ENCODE measurements at regions not wholly inside any gene's neighbourhood (a gene's known extent, or its start where the extent isn't known, plus 50 kb on each side); places are given as distances from the start of the nearest gene placed in this dataset.
"Not testable (repeated sequence)": the region's sequence is repeated elsewhere in the genome, so short reads cannot be mapped to it uniquely, and the experiment has no call there.

DNA sequence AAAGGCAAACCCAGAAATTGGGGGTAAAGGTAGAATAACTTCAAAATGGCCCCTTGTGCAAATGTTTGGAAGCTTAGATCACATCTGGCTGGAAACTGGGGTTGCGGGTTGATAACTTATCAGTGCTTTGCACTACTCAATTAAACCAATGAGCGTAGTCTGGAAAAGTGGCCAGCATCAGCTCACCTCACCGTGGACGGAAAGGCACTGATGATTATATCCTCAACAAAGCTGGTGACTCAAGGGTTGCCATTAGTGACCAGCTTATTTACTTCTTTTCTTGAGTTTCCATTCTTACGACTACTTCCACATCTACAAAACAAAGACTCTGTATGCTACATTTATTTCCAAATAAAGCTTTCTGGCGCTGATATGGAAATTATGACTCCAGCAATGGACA lies 198.5 kb upstream of the HEY2 start:
- DNase-seq = no peak

DNA sequence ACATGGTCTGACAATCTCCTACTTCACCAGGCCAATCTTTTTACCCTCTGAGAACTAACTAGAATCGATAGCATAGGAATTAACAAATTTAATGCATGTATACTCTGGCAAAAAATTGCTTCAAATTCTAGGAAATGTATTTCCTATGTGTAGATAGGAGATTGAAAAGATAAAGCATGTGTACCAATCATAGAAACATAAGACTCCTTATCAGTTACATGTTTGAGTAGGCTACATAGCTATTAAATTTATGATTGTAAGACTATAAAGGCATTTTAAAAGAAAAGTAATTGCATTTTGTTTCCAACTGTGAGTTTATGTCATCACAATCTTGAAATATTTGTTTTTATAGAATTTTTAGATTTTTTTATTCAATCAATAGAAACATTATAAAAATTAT lies 196.6 kb upstream of the HEY2 start:
- DNase-seq = no peak

DNA sequence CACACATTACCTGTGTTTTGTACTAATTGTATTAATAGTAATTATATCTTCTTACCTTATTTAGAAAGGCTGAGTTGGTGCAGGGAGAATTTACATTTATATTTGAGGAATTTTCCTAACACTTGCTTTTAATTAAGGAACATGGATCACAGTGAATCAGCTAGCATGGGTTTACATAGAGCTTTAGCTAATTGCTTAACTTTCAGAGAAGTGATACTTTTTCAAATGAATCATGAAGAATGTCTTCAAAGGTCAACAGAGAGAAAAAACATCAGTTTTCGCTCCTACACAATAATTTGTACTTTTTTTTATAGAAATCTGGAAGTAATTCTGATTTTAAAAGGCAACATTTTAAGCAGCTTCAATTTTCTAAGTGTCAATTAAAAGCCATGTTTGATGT lies 195.0 kb upstream of the HEY2 start:
- no peak for DNase-seq

DNA sequence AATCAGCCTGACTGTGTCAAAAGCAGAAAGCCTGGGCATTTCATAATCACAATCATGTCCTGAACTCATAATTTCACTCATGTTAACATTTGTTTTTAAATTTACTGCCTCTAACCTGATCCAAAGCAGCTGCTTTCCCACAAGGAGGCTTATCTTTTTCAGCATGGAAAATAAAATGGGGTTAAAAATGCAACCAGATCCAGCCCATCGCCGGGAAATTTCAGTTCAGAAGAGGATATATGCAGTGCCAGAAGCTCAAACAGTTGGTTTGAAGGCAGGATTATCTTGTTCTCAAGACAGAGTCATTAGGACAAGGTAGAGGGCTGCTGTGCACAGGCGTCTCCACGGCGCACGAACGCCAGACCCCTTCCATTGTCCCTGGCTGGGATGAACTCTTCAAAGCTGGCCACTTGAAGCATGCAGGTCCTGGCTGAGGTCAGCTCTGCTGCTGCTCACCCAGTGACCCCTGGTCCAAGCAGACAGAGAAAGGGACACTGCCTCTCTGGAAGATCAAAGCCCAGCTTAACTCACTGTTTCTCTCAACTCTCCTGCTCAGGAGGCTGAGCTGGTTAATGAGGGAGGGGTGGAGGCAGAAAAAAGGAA lies 191.1 kb upstream of the HEY2 start:
- no peak for DNase-seq

DNA sequence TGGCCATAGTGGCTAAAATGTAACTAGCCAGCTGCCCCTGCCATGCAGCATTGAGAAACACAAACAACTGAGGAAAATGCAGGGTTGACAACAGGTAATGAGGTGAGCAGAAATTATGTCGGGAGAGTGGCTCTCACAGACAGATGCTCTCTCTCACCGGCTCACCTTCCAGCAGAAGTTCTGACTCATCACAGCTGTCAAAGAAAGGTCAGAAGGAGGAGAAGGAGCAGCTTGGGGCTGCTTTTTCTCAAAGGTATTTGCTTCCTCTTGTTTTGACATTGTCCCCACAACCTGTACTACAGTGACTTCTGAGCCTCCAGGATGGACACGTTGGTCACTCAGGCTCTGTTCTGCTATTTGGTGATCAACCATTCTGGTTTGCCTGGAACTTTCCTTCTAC lies 190.5 kb upstream of the HEY2 start:
- DNase-seq = no peak

DNA sequence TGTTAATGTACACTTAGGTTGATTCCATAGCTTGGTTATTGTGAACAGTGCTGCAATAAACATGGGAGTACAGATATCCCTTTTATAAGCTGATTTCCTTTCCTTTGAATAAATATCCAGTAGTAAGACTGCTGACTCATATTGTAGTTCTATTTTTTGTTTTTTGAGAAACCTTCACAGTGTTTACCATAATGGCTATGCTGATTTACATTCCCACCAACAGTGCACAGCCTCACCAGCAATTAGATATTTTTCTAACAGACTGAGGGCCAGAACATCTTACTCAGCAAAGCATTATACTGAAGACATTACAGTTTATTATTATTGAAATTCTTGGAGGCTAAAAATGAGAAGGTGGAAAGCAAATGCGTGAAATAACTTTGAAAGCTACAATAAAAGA lies 187.3 kb upstream of the HEY2 start:
- DNase-seq = no peak

DNA sequence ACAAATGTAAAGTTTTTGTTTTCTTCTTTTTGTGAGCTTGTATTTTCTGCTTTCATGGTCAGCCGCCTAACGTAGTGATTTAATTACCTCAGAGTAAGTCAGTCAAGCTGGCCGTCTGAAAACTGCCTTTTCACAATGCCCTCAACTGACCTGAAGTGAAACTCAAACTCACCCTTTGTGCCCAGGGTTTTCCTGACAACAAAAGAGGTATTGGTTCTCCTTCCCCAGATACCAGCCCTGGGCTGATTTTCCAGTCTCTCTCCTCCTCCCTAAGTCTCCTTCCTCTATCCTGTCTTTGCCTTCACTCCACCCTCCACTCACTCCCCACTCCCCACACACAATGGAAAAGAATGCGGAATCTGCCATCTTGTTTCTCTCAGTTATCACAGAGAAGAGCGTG lies 184.5 kb upstream of the HEY2 start:
- DNase-seq = no peak

DNA sequence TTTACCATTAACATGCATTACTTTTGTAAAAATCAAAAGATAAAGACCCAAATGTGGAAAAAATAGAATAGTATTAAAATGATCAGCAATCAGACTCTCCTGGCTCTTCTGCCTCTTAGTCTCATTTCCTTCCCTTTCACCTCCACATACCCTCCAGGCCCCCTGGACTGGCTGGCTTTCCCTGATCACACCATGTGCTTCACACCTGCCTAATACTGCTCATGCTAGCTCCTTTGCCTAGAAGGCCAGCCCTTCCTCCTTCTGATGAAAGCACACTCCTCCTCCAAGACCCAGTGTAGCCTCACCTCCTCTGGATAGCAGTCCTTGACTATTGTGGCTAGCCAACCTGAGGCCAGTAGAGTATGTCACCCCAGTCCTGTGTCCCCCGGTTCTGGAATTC lies 182.0 kb upstream of the HEY2 start:
- no peak for DNase-seq

DNA sequence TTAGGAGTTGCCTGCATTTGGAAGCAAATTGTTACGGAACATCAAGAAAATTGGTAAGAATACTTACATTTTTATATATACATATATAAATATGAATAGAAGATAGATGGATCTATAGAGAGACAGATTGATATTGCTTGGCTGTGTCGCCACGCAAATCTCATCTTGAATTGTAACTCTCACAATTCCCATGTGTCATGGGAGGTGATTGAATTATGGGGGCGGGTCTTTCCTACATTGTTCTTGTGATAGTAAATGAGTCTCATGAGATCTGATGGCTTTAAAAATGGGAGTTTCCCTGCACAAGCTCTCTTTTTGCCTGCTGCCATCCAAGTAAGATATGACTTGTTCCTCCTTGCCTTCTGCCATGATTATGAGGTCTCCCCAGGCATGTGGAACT lies 180.8 kb upstream of the HEY2 start:
- DNase-seq = no peak

DNA sequence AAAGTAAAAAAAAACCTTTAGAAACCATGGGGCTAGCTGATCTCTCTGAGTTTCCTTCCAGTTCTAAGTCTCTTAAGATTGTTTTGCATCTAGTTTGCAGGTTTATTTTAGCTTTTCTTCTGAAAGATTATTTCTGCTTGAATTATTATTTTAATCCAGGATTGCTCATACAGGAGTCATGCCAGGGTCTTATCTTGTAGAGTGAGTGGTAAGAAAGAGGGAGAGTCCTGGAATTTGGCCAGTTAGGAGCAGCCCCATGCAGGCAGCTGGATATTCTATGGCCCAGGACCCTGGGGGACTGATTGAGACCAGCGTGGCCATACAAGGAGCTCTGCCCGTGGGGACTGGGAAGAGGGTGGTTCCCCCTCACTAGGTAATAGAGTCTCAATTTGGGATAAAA lies 178.9 kb upstream of the HEY2 start:
- no peak for DNase-seq

DNA sequence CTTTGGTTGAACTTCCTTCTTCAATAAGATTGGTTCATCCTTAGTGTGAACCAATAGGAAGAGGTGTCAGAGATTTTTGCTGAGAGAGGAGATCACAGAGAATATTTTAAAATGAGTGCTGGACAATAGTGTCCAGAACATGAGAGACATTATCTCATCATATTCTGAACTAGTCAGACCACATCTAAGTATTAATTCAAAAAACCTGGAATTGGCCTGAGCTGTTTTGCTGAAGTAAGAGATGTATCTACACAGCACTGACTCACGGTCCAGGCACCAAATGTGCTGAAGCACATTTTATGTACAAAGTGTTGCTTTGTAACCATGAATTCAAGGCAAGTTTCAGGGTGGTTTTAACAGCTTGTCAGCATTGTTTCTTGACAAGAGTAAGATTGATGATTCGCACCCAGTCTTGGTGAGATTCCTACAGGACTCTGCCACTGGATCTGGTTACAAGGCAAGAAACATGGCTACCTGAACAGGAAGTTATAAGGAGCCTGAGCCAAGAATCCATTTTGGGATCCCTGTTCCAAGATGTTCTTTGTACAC lies 178.2 kb upstream of the HEY2 start:
- DNase-seq = no peak

DNA sequence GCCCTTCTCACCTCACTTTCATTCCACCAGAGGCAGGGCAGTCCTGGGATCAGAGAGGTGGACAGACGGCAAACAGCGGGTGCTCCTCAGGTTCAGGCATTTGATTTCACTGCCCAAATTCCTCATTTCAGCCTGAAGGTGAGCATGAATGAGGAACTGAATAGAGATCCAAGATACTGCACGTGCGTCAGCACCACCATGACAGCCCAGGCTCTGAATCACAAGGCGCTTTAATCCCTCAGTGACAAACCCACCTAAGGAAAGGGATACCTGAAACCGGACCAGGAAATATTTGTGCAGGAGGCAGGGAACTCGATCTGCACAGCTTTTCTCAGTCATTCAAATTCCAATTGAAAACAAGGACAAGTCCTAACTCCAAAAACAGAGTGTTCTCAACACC lies 174.8 kb upstream of the HEY2 start:
- no peak for DNase-seq

DNA sequence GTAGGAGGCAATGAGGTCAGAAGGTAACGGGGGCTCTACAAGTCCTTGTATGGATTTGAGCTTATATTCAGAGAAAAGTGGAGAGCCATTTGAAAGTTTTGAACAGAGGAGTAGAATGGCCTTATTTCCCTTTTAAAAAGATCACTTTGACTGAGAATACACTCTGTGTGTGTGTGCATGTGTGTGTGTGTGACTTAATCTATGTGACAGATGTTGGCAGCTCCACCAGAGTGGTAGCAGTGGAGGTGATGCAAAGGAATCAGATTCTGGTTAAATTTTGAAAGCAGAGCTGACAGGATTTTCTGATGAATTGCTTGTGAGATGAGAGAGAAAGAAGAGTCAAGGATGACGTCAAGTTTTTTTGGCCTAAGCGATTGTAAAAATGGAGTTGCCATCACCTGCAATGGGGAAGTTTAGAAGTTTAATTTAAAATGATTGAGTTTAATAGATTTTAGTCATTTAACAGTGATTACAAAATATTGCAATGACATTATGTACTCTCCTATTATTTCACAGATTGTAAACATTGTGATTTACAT lies 172.2 kb upstream of the HEY2 start:
- no peak for DNase-seq

DNA sequence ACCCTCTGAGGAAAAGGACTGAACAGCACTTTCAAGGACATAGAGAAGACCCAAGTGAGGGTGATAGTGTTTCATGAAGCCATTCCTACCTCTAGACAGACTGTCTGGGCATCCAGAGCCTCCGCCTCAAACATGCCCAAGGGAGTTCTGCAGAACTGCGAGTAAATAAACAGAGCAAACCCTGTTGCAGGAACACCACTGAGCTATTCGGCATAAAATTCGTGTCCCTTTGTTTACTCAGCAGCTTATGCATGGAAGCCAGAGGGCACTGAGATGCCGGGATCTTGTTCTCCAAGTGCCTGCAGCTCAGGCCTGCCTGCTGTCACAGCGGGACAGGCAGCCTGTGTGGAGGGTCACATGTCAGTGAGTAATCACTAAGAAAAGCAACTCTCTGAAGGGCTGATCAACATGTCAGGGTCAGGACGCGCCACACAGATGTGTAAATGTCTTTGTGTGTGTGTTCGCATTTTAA lies 164.9 kb upstream of the HEY2 start:
- DNase-seq = peak; percentile 38

DNA sequence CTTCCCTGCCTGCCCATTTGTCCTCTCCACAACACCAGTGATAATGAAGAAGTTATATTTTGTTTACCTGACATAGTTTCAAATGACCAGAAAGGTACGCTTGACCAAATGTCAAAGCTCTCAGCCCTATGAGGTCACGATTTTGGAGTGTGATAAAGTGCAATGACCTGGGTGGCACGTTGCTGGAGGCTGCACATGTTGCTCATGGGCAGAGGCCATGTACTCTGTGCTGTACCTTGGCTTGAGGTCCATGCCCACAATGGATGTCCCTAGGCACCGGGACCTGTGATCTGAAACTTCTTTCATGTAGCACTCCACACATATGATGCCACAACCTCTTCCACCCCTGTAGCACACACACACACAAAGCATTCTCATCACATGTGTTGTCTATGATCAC lies 164.0 kb upstream of the HEY2 start:
- no peak for DNase-seq

DNA sequence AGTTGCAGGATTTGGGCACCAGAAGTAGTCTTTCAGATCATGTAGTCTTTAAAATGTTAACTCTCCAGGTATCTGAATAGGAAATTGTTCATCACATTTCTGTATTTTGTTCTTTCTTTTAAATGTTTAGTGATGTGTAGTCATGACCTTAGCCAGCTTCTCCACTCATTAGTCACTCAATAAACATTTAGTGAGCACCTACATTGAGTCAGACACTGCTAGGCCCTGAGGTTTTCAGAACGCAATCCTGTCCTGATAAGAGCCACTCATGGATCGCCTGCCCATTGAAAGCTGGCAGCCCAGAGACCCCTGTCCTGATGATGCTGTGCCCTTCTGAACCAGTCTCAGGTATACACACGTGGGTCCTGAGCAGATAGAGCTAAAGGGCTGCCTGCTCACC lies 163.4 kb upstream of the HEY2 start:
- no peak for DNase-seq

DNA sequence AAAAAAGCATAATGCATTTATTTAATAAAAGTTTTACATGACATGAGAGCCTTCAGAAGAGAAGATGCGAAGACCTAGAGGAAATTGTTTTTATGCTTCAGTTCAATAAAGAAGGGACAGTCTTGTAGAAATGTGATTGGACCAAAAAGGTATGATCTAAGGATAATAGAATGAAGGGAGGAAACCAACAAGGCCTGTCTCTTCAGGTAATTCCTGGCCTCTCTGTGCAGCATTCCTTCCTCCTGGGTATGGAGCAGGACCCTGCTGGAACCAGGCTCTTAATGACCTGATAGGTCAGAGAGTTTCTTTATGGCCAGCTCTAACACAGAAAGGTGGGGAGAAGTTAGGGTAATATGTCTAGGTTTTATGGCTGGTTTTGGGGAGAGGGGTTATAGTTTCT lies 162.8 kb upstream of the HEY2 start:
- no peak for DNase-seq

DNA sequence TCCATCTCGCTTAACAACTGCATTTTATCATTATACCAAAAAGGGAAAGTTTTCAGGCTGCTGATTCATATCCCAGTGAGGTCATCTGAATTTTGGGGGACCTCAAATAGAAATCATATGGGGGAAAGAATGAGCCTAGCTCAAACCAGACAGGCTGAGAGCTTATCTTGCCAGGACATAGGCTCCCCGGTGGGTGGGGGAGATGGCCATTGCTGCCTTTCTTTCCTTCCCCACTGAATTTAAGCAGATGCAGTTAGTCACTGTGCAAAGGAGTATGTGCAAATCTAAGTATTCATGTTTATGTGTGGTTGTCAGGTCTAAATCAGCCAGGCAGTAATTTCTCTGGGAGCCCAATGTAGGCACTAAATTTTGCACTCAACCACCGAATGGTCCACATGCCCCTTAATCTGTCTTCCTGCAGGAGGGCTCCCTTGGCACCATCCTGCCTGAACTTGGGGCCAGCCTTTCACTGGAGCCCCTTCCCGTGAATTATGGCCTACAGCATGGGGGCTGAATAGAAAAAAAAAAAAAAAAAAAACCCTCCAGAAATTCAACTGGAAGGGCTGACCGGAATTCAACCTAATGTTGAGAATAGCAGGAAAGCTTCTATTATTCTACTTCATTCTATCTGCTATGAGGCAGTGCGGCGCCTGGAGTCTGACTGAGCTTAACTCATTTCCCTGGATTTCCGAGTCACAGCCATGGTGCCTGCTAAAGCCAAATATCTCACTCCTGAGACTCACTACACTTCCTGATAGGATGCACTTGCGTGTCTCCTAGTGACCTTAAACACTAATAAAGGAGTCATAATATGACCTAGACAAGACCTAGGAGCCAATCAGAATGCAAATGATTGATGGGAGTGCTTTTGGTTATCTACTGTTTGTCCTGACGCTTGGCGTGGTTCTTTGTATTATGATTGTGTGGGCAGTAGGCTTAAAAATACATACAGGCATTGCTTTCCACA lies 161.5 kb upstream of the HEY2 start:
- no peak for DNase-seq

DNA sequence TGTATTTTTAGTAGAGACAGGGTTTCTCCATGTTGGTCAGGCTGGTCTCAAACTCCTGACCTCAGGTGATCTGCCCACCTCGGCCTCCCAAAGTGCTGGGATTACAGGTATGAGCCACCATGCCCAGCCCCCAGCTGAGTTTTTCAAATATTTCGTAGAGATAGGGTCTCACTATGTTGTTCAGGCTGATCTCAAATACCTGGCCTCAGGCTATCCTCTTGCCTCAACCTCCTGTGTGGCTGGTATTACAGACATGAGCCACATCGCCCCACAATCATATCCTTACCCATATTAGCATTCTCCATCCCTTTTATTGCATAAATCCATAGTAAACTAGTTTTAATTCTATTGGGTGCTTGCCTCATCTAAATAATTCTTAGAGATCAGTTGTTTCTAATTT lies 157.6 kb upstream of the HEY2 start:
- not testable (repeated sequence) for DNase-seq

DNA sequence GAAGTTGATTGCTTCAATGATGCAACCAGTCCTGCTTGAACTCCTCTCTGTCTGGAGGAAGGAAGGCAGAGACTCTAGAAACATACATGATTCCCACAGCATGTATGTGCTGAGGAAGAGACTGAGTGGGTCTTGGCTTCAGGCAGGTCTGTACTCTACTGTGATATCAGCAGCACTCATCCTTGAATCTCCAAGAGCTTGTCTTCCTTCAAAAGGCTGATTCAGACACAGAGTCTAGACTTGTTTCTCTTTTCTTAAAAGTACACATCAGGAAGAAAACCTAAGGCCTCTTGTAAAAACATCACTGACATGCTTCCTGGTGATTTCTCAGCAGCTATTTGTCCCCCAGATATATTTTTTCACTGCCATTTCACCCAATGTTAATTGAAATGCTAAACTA lies 155.7 kb upstream of the HEY2 start:
- no peak for DNase-seq

DNA sequence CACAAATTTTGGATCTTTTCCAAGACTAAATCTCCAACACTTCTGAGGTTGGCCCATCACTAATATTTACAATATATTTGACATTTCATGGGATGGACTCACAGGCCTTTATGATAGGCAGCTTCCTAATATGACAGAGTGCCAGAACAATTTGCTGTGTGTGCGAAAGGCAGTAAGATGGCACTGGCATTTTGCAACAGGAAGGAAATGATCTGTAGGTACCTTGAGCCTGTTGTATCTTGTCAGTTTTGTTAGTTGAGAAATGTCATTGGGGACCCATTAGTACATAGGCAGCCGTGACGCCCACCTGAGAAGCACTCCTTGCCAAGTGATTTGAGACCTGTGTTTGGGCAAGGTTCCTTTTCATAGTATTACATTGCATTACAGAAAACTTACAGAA lies 153.4 kb upstream of the HEY2 start:
- no peak for DNase-seq

DNA sequence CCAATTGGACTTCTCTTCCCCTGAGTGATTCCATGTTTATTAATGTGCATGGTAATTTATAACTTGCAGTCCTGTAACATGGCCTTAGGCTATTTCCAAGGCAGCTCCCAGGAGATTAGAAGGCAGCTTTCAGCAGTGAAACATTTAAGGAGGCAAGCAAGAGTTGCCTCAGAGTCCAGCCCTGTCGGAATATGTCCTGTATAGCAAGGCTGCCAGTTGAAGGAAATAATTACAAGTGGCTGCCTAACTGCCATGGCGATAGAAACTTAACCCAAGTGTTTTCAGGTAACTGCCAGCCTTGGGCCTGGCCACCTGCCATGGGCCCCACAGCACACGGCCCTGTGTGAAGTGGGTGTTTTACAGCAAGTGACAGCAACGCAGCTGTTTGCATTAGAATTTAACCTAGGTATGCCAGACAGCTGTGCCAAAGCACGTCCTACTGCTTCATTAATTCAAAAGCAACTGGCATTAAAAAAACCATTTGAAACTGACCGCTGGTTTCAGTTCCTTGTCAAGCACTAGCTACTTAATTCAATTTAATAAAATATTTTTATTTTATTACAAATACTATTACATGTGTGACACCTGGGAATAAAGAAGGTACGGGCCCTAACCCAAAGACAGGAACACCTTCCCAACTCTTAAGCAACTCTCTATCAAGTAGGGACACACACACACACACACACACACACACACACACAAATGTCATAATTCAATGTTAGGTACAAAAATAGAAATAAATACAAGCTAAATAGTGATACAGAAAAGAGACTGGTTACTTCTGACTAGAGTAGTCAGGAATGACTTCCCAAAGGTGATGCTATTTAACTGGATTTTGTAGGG lies 151.8 kb upstream of the HEY2 start:
- peak; percentile 78 for DNase-seq

DNA sequence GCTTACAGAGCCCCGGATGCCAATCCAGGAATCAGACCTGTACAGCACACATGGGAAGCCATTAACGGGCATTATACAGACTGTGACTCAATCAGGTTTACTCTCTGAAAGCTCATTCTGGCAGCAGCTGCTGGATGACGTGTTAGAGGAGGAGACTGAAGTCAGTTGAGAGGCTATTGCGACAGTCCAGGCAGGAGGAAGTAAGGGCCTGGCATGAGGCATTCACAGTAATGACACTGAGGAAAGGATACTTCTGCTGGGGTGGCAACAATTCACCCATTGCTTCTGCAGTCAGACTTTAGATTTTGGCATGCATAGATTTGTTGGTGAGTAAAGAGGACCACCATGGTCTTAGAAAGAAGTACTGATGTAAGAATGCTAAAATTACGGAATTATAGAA lies 151.0 kb upstream of the HEY2 start:
- peak; percentile 63 for DNase-seq

Data from NCI-H510A (cell line).